ENCODE measurements at regions not wholly inside any gene's neighbourhood (a gene's known extent, or its start where the extent isn't known, plus 50 kb on each side); places are given as distances from the start of the nearest gene placed in this dataset.

GRCh38 chr6:91645811-91646210, 1058.9 kb upstream of the MAP3K7 start:
- H3K27ac ChIP-seq (ENCODE audit: low read length) = no peak overlapping the region
- no peak for TF ChIP-seq EZH2phosphoT487 (IDR thresholded peaks at IDR 0.05; ENCODE audit: low read depth)
- TF ChIP-seq, protein P1, sequence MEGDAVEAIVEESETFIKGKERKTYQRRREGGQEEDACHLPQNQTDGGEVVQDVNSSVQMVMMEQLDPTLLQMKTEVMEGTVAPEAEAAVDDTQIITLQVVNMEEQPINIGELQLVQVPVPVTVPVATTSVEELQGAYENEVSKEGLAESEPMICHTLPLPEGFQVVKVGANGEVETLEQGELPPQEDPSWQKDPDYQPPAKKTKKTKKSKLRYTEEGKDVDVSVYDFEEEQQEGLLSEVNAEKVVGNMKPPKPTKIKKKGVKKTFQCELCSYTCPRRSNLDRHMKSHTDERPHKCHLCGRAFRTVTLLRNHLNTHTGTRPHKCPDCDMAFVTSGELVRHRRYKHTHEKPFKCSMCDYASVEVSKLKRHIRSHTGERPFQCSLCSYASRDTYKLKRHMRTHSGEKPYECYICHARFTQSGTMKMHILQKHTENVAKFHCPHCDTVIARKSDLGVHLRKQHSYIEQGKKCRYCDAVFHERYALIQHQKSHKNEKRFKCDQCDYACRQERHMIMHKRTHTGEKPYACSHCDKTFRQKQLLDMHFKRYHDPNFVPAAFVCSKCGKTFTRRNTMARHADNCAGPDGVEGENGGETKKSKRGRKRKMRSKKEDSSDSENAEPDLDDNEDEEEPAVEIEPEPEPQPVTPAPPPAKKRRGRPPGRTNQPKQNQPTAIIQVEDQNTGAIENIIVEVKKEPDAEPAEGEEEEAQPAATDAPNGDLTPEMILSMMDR (IDR thresholded peaks at IDR 0.05; ENCODE audit: low read depth, low read length) = no peak
- H3K4me2 ChIP-seq (ENCODE audit: low read length) = no peak overlapping the region
- no peaks in the 10 kb centered on the region for H3K4me1 ChIP-seq (ENCODE audit: low read length)
- no peaks in the 10 kb centered on the region for H3K27me3 ChIP-seq (ENCODE audit: low read depth, low read length)
- H3K9me3 ChIP-seq (ENCODE audit: insufficient read depth, low read length) = no peaks in the 10 kb centered on the region
- H3K79me2 ChIP-seq (ENCODE audit: low read length) = no peaks in the 10 kb centered on the region
- H3K4me3 ChIP-seq (ENCODE audit: low read length) = no peak overlapping the region
- no peaks in the 10 kb centered on the region for H4K20me1 ChIP-seq (ENCODE audit: insufficient read depth, low read length)
- H2AFZ ChIP-seq (ENCODE audit: low read depth, low read length) = no peak overlapping the region
- H3K36me3 ChIP-seq (replicated peaks; ENCODE audit: low read depth, low read length) = no peaks in the 10 kb centered on the region
- no peak overlapping the region for H3K9ac ChIP-seq (ENCODE audit: low read length)

DNA sequence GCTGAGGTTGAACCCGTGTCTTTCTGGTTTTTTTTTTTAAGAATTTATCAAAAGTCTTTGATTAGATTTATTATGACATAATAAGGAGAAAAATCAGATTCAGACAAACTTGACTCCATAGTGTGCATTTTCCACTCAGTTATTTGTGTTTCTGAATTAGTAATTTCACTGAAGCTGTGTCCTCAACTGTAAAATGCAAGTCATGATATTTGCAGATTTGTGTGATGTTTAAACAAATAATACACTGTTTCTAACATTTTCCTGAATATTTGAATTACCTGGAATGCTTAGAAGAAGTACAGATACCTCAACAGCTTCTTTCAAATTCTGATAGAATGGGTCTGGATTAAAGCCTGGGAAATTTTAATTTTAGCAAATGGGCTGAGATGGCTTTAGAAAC, 1050.3 kb upstream of the MAP3K7 start:
- Histone ChIP-seq H3K9me3 (ENCODE audit: insufficient read depth, low read length) (no peaks in the 10 kb centered on the region), H3K27me3 (ENCODE audit: low read depth, low read length) (no peaks in the 10 kb centered on the region), H3K27ac (ENCODE audit: low read length) (no peak overlapping the region)

DNA sequence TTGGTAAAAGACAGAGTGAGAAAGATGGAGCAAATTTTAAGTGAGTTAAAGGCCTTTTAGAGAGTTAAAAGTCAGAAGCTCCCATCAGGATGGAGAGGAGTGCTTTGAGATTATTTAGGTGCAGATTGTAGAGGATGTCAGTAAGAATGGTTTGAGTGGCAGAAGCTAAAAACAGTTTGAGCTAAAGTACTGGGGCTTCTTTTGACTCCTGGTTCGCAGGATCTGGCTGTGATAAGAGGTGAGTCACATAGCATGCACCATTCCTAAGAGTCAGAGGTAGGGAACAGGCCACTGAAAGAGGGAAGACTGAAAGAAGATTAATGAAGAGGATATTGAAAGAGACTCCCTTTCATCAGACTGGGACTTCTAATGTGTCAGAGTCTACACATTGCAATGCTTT, 1047.9 kb upstream of the MAP3K7 start:
- no peak overlapping the region for H3K27ac ChIP-seq (ENCODE audit: low read length)
- H3K27me3 ChIP-seq (ENCODE audit: low read depth, low read length) = no peaks in the 10 kb centered on the region
- H3K4me3 ChIP-seq (ENCODE audit: low read length) = no peak overlapping the region
- H3K36me3 ChIP-seq (replicated peaks; ENCODE audit: low read depth, low read length) = no peaks in the 10 kb centered on the region
- no peaks in the 10 kb centered on the region for H3K9me3 ChIP-seq (ENCODE audit: insufficient read depth, low read length)
- no peak overlapping the region for H3K4me2 ChIP-seq (ENCODE audit: low read length)
- H3K4me1 ChIP-seq (ENCODE audit: low read length) = no peaks in the 10 kb centered on the region
- H4K20me1 ChIP-seq (ENCODE audit: insufficient read depth, low read length) = no peaks in the 10 kb centered on the region
- no peaks in the 10 kb centered on the region for H3K79me2 ChIP-seq (ENCODE audit: low read length)
- no peak for TF ChIP-seq EZH2phosphoT487 (IDR thresholded peaks at IDR 0.05; ENCODE audit: low read depth)
- TF ChIP-seq, protein P1 (IDR thresholded peaks at IDR 0.05; ENCODE audit: low read depth, low read length) = no peak
- no peak overlapping the region for H2AFZ ChIP-seq (ENCODE audit: low read depth, low read length)
- H3K9ac ChIP-seq (ENCODE audit: low read length) = no peak overlapping the region

More for the DNA sequence above, 1050.3 kb upstream of the MAP3K7 start:
- H3K4me2 ChIP-seq (ENCODE audit: low read length) = no peak overlapping the region
- H4K20me1 ChIP-seq (ENCODE audit: insufficient read depth, low read length) = no peaks in the 10 kb centered on the region
- no peaks in the 10 kb centered on the region for H3K36me3 ChIP-seq (replicated peaks; ENCODE audit: low read depth, low read length)
- no peak overlapping the region for H2AFZ ChIP-seq (ENCODE audit: low read depth, low read length)
- no peaks in the 10 kb centered on the region for H3K79me2 ChIP-seq (ENCODE audit: low read length)
- H3K4me3 ChIP-seq (ENCODE audit: low read length) = no peak overlapping the region
- TF ChIP-seq, protein P1 (IDR thresholded peaks at IDR 0.05; ENCODE audit: low read depth, low read length) = no peak
- TF ChIP-seq EZH2phosphoT487 (IDR thresholded peaks at IDR 0.05; ENCODE audit: low read depth) = no peak
- H3K4me1 ChIP-seq (ENCODE audit: low read length) = no peaks in the 10 kb centered on the region
- no peak overlapping the region for H3K9ac ChIP-seq (ENCODE audit: low read length)

DNA sequence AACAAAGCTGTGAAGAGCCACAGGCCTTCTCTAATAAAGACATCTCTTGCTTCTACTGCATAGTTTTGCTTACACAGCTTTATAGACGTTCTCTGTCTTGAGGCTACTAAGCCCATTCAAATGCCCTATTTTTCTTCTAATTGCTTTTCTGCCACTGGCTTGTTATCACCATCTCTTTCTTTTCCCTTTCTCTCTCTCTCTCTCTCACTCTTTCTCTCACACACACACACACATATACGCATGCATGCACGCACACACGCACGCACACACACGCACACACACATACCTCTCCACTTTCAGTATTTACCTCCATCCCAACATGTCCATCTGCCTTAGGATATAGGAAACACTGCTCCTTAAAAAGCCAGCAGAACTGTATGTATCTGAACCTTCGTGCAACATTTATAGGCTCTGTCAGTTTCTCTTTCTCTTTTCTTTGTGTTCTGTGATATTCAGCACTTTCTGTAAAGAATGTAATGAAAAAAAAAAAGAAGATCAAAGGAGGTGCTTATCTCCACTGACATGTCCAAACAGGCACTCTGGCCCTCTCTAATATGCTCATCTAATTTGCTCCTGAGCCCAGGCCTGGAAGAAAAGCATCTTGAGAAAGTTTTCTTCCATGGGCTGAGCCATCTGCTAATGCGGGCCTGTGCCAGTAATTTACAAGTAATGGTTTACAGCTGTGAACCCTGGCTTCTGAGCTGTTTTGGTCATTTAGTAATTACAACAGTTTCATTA, 1046.7 kb upstream of the MAP3K7 start:
- Histone ChIP-seq H3K79me2 (ENCODE audit: low read length) (no peaks in the 10 kb centered on the region), H3K9ac (ENCODE audit: low read length) (no peak overlapping the region), H2AFZ (ENCODE audit: low read depth, low read length) (no peak overlapping the region), H3K4me2 (ENCODE audit: low read length) (no peak overlapping the region), H4K20me1 (ENCODE audit: insufficient read depth, low read length) (no peaks in the 10 kb centered on the region), H3K27ac (ENCODE audit: low read length) (no peak overlapping the region), H3K9me3 (ENCODE audit: insufficient read depth, low read length) (no peaks in the 10 kb centered on the region), H3K27me3 (ENCODE audit: low read depth, low read length) (no peaks in the 10 kb centered on the region), H3K4me3 (ENCODE audit: low read length) (no peak overlapping the region), H3K36me3 (replicated peaks; ENCODE audit: low read depth, low read length) (no peaks in the 10 kb centered on the region), H3K4me1 (ENCODE audit: low read length) (no peaks in the 10 kb centered on the region)
- TF ChIP-seq, protein P1 (IDR thresholded peaks at IDR 0.05; ENCODE audit: low read depth, low read length) = no peak
- TF ChIP-seq EZH2phosphoT487 (IDR thresholded peaks at IDR 0.05; ENCODE audit: low read depth) = no peak

All from OCI-LY3 (cell line).